IMR-90 (cell line): ENCODE measurements at regions not wholly inside any gene's neighbourhood (a gene's known extent, or its start where the extent isn't known, plus 50 kb on each side); places are given as distances from the start of the nearest gene placed in this dataset.

Source experiments
- ATAC-seq: fragments of 200-7000 bp; cut with Tn5 transposase; 2 replicates; pipeline ENCODE4 v1.9.1; 2020; ENCODE audit warnings: low read depth, mild to moderate bottlenecking, moderate library complexity
- BruUV-seq: library from RNA; stranded (reverse); fragments of 400-500 nt; replicated peaks from 2 replicates; lab custom pipeline; 2021; lab: Mats Ljungman, UMichigan
- CTCF ChIA-PET: fragments of 300-600 bp; formaldehyde crosslinking; extraction: SDS; loops from one replicate; lab custom pipeline; 2021; ENCODE audit warnings: antibody characterized with exemption; lab: Yijun Ruan, JAX
- POLR2A ChIA-PET: fragments of 300-600 bp; sonication (Branson Sonifier 250); formaldehyde crosslinking; loops from one replicate; lab custom pipeline; 2022; ENCODE audit warnings: antibody characterized with exemption; ENCODE audit not compliant: unreplicated experiment; lab: Charles Lee
- DNase-seq: peaks from one replicate; pipeline ENCODE4 v3.0.0; 2013
- H2AFZ ChIP-seq: replicated peaks from 2 replicates; pipeline ENCODE3; 2013; ENCODE audit warnings: low read length, mild to moderate bottlenecking; ENCODE audit not compliant: poor library complexity
- H2AK5ac ChIP-seq: 2 replicates; pipeline ENCODE4 v1.6.1; 2013; ENCODE audit warnings: low read depth, low read length, inconsistent platforms
- H2AK9ac ChIP-seq: replicated peaks from 2 replicates; pipeline ENCODE3; 2013; ENCODE audit warnings: mild to moderate bottlenecking, low read depth, low read length, moderate library complexity; ENCODE audit not compliant: poor library complexity
- H2BK120ac ChIP-seq: 2 replicates; pipeline ENCODE4 v1.6.1; 2013; ENCODE audit warnings: low read depth, low read length, inconsistent platforms
- H2BK15ac ChIP-seq: 3 replicates; pipeline ENCODE4 v1.6.1; 2013; ENCODE audit warnings: low read depth, low read length, inconsistent platforms
- H2BK20ac ChIP-seq: 2 replicates; pipeline ENCODE4 v1.6.1; 2013; ENCODE audit warnings: low read depth, mild to moderate bottlenecking, inconsistent platforms, low read length, moderate library complexity
- H2BK5ac ChIP-seq: 2 replicates; pipeline ENCODE4 v1.6.1; 2013; ENCODE audit warnings: mild to moderate bottlenecking, low read depth, low read length, inconsistent platforms; ENCODE audit not compliant: poor library complexity, severe bottlenecking
- H3K14ac ChIP-seq: replicated peaks from 2 replicates; pipeline ENCODE4 v1.6.1; 2013; ENCODE audit warnings: low read depth, low read length, inconsistent platforms
- H3K18ac ChIP-seq: 2 replicates; pipeline ENCODE4 v1.6.1; 2013; ENCODE audit warnings: low read depth, low read length, control low read depth
- H3K23ac ChIP-seq: 2 replicates; pipeline ENCODE4 v1.6.1; 2013; ENCODE audit warnings: low read depth, low read length, inconsistent platforms
- H3K27ac ChIP-seq: 2 replicates; pipeline ENCODE4 v1.5.1; 2013; ENCODE audit warnings: mild to moderate bottlenecking, control low read depth, low read length; ENCODE audit not compliant: insufficient read depth
- H3K27me3 ChIP-seq: 2 replicates; pipeline ENCODE4 v1.6.1; 2013; ENCODE audit warnings: low read length; ENCODE audit not compliant: control insufficient read depth, insufficient read depth
- H3K36me3 ChIP-seq: 2 replicates; pipeline ENCODE4 v1.6.1; 2013; ENCODE audit warnings: low read length, mixed read lengths; ENCODE audit not compliant: control insufficient read depth, insufficient read depth
- H3K4ac ChIP-seq: 2 replicates; pipeline ENCODE4 v1.6.1; 2013; ENCODE audit warnings: low read depth, low read length, inconsistent platforms
- H3K4me1 ChIP-seq: 2 replicates; pipeline ENCODE4 v1.6.1; 2013; ENCODE audit warnings: low read length, mixed read lengths; ENCODE audit not compliant: control insufficient read depth, insufficient read depth
- H3K4me2 ChIP-seq: 2 replicates; pipeline ENCODE4 v1.6.1; 2013; ENCODE audit warnings: low read depth, mild to moderate bottlenecking, control low read depth, low read length, moderate library complexity
- H3K4me3 ChIP-seq: 2 replicates; pipeline ENCODE4 v1.5.1; 2013; ENCODE audit warnings: low read depth, mild to moderate bottlenecking, control low read depth, low read length, moderate library complexity; ENCODE audit not compliant: insufficient read depth
- H3K56ac ChIP-seq: 2 replicates; pipeline ENCODE4 v1.6.1; 2013; ENCODE audit warnings: low read length, inconsistent platforms; ENCODE audit not compliant: insufficient read depth; ENCODE audit errors: extremely low read depth
- H3K79me1 ChIP-seq, 2 experiments: 2 replicates each; pipeline ENCODE4 v1.6.1; 2013; ENCODE audit warnings: low read length in 2 of 2, inconsistent platforms in 1 of 2, low read depth in 1 of 2
- H3K9ac ChIP-seq: 2 replicates; pipeline ENCODE4 v1.6.1; 2013; ENCODE audit warnings: low read depth, low read length, control low read depth
- H3K9me1 ChIP-seq: 2 replicates; pipeline ENCODE4 v1.6.1; 2013; ENCODE audit warnings: low read length, inconsistent platforms; ENCODE audit not compliant: insufficient read depth
- H3K9me3 ChIP-seq: 2 replicates; pipeline ENCODE4 v1.6.1; 2013; ENCODE audit warnings: low read length; ENCODE audit not compliant: control insufficient read depth, insufficient read depth
- H4K20me1 ChIP-seq: 2 replicates; pipeline ENCODE4 v1.6.1; 2013; ENCODE audit warnings: low read length, inconsistent platforms; ENCODE audit not compliant: insufficient read depth
- H4K5ac ChIP-seq: 2 replicates; pipeline ENCODE4 v1.6.1; 2013; ENCODE audit warnings: mild to moderate bottlenecking, low read depth, low read length, control low read depth
- H4K8ac ChIP-seq, 2 experiments: 2 replicates each; pipeline ENCODE4 v1.6.1; 2013; ENCODE audit warnings: low read depth in 2 of 2, low read length in 2 of 2, control low read depth in 1 of 2, inconsistent platforms in 1 of 2
- H4K91ac ChIP-seq: 2 replicates; pipeline ENCODE4 v1.6.1; 2013; ENCODE audit warnings: low read depth, low read length, inconsistent platforms; ENCODE audit not compliant: insufficient read depth
- MAFK ChIP-seq: IDR thresholded peaks from 2 replicates; pipeline ENCODE4 v1.6.1; 2012; ENCODE audit warnings: low read depth, low read length, improper control_type of control experiment
- RAD21 ChIP-seq: IDR thresholded peaks from 2 replicates; pipeline ENCODE4 v1.6.1; 2012; ENCODE audit warnings: low read length, improper control_type of control experiment
- RFX5 ChIP-seq: IDR thresholded peaks from 2 replicates; pipeline ENCODE4 v1.8.0; 2012; ENCODE audit warnings: low read depth, mild to moderate bottlenecking, low read length, moderate library complexity
- SMC3 ChIP-seq: fragments of 150-350 bp; IDR thresholded peaks from 2 replicates; pipeline ENCODE4 v1.6.1; 2016; ENCODE audit warnings: low read depth, mild to moderate bottlenecking, antibody characterized with exemption, low read length, moderate library complexity
- WGBS, 2 experiments: methylation state at CpG; one replicate each; pipeline versions ENCODE4 v1.1.5 to v1.1.7; 2013; ENCODE audit warnings: missing lambda C conversion rate in 2 of 2; ENCODE audit not compliant: insufficient read length in 1 of 2; ENCODE audit errors: extremely low coverage in 2 of 2; 5-methylcytosine and 5-hydroxymethylcytosine counted together
- dilution Hi-C: fragments of 300-500 bp; cut with HindIII; formaldehyde crosslinking; loops from one replicate; pipeline ENCODE4 v1.14.3; 2018; ENCODE audit warnings: low sequenced_read_pairs; ENCODE audit not compliant: unreplicated experiment
- in situ Hi-C: fragments of 300-500 bp; cut with MboI; formaldehyde crosslinking; loops from 3 replicates; pipeline ENCODE4 v1.14.3; 2019; ENCODE audit warnings: low sequenced_read_pairs, inconsistent platforms, mixed read lengths
- intact Hi-C: fragments of 100-400 bp; cut with micrococcal nuclease; formaldehyde crosslinking; loops from 2 replicates; pipeline ENCODE4 v1.10.0; 2022

- H3K4me2 ChIP-seq = no peak overlapping the region
- H3K18ac ChIP-seq = no peak overlapping the region
- H2AFZ ChIP-seq = no peak overlapping the region
- dilution Hi-C loops (no loop called here), in situ Hi-C loops (no loop called here), intact Hi-C loops (no loop called here)
- H2AK5ac ChIP-seq = no peak overlapping the region
- H3K14ac ChIP-seq = no peak overlapping the region
- no peaks in the 10 kb centered on the region for H3K36me3 ChIP-seq
- no peak overlapping the region for H3K9ac ChIP-seq
- H2AK9ac ChIP-seq = no peak overlapping the region
- H3K9me1 ChIP-seq = no peaks in the 10 kb centered on the region
- no CpG with 5 or more reads among the region's 3 CpGs for WGBS, 2 experiments
- H3K4me3 ChIP-seq = no peak overlapping the region
- ATAC-seq (no peak), DNase-seq (no peak)
- no peaks in the 10 kb centered on the region for H3K27me3 ChIP-seq
- no peak overlapping the region for H2BK5ac ChIP-seq
- TF ChIP-seq SMC3 (no peak), RAD21 (no peak), MAFK (no peak), RFX5 (no peak)
- no peak overlapping the region for H3K27ac ChIP-seq
- BruUV-seq = no TSS peak
- H2BK20ac ChIP-seq = no peak overlapping the region
- POLR2A ChIA-PET = no interaction called here
- no peaks in the 10 kb centered on the region for H3K4me1 ChIP-seq
- H2BK120ac ChIP-seq = no peak overlapping the region
- no peak overlapping the region for H3K23ac ChIP-seq
- CTCF ChIA-PET = no interaction called here
- H4K20me1 ChIP-seq = no peaks in the 10 kb centered on the region
- no peak overlapping the region for H3K56ac ChIP-seq
- H3K79me1 ChIP-seq = no peaks in the 10 kb centered on the region
- H4K5ac ChIP-seq = no peak overlapping the region
- H3K9me3 ChIP-seq = peaks cover 10% of the 10 kb centered on the region
- no peak overlapping the region for H4K91ac ChIP-seq
- H3K4ac ChIP-seq = no peak overlapping the region
- no peak overlapping the region for H4K8ac ChIP-seq
- no peak overlapping the region for H2BK15ac ChIP-seq
Observed at GRCh38 chr10:24039897-24040296, 169.0 kb upstream of the KIAA1217 start.
